HCT116 (cell line): ENCODE measurements at regions not wholly inside any gene's neighbourhood (a gene's known extent, or its start where the extent isn't known, plus 50 kb on each side); places are given as distances from the start of the nearest gene placed in this dataset.

Experiments
- ATAC-seq: fragments of 200-7000 bp; cut with Tn5 transposase; 2 replicates; pipeline ENCODE4 v1.9.1; 2020; ENCODE audit warnings: mild to moderate bottlenecking, moderate library complexity
- BruUV-seq: library from RNA; stranded (reverse); fragments of 400-500 nt; replicated peaks from 2 replicates; lab custom pipeline; 2021; lab: Mats Ljungman, UMichigan
- CTCF ChIA-PET: fragments of 300-600 bp; sonication (Branson Sonifier 250); formaldehyde crosslinking; loops from one replicate; lab custom pipeline; 2021; ENCODE audit warnings: antibody characterized with exemption; lab: Charles Lee
- POLR2A ChIA-PET: fragments of 300-600, 350-600 bp; sonication (Branson Sonifier 250); formaldehyde crosslinking; loops from one replicate; lab custom pipeline; 2021; ENCODE audit warnings: antibody characterized with exemption; lab: Charles Lee
- RAD21 ChIA-PET, 2 experiments: fragments of 300-600 bp; sonication (Branson Sonifier 250); formaldehyde crosslinking; loops; one replicate each; lab custom pipeline; 2023; ENCODE audit warnings: low total read pairs in 2 of 2; ENCODE audit not compliant: uncharacterized antibody in 2 of 2, unreplicated experiment in 2 of 2, low non-redundant PET in 1 of 2; lab: Charles Lee
- DNase-seq: peaks from one replicate; pipeline ENCODE4 v3.0.0-alpha.2; 2010; ENCODE audit warnings: low read depth, low spot score
- H2AFZ ChIP-seq: fragments of 200-600 bp; shearing (Covaris generic), sonication (generic); 2 replicates; pipeline ENCODE4 v1.6.1; 2017; ENCODE audit warnings: low read depth, mixed run types, mixed read lengths, antibody characterized with exemption, low read length; ENCODE audit not compliant: poor library complexity, severe bottlenecking
- H3K27ac ChIP-seq: 2 replicates; pipeline ENCODE4 v1.5.1; 2012; ENCODE audit warnings: low read depth, low read length
- H3K27me3 ChIP-seq: fragments of 200-600 bp; sonication (generic); 2 replicates; pipeline ENCODE4 v1.6.1; 2016; ENCODE audit warnings: mixed run types, low read length, mixed read lengths; ENCODE audit not compliant: insufficient read depth
- H3K36me3 ChIP-seq, 2 experiments: fragments of 200-500 bp in 1 of 2; fragments of 200-600 bp in 1 of 2; sonication (Bioruptor generic) in 1 of 2; sonication (generic) in 1 of 2; 2 replicates each; pipeline versions ENCODE4 v1.5.1 to v1.6.1; 2014 to 2016; ENCODE audit warnings: low read length in 2 of 2, inconsistent platforms in 1 of 2, mixed read lengths in 1 of 2, mixed run types in 1 of 2; ENCODE audit not compliant: insufficient read depth in 2 of 2, control insufficient read depth in 1 of 2
- H3K4me1 ChIP-seq, 2 experiments: fragments of 200-600 bp in 1 of 2; sonication (generic) in 1 of 2; 2 replicates each; pipeline versions ENCODE4 v1.5.1 to v1.6.1; 2012 to 2017; ENCODE audit warnings: low read length in 2 of 2, inconsistent platforms in 1 of 2, mild to moderate bottlenecking in 1 of 2, mixed read lengths in 1 of 2, mixed run types in 1 of 2, moderate library complexity in 1 of 2; ENCODE audit not compliant: insufficient read depth in 2 of 2, control insufficient read depth in 1 of 2
- H3K4me2 ChIP-seq: fragments of 200-600 bp; sonication (generic); 2 replicates; pipeline ENCODE4 v1.6.1; 2017; ENCODE audit warnings: mixed run types, low read length, mixed read lengths
- H3K4me3 ChIP-seq, 2 experiments: fragments of 200-600 bp in 1 of 2; sonication (generic) in 1 of 2; replicated peaks in 1 of 2; 2 replicates each; pipeline ENCODE4 v1.5.1; 2011 to 2016; ENCODE audit warnings: low read length in 2 of 2, control low read depth in 1 of 2, low read depth in 1 of 2, mild to moderate bottlenecking in 1 of 2, mixed read lengths in 1 of 2, mixed run types in 1 of 2
- H3K79me2 ChIP-seq: fragments of 200-600 bp; sonication (generic); 2 replicates; pipeline ENCODE4 v1.6.1; 2017; ENCODE audit warnings: mild to moderate bottlenecking, mixed run types, low read length, moderate library complexity, mixed read lengths; ENCODE audit not compliant: insufficient read depth
- H3K9ac ChIP-seq: fragments of 200-600 bp; sonication (generic); 2 replicates; pipeline ENCODE4 v1.6.1; 2016; ENCODE audit warnings: low read length, mixed read lengths
- H3K9me2 ChIP-seq: fragments of 200-600 bp; sonication (generic), shearing (Covaris generic); 2 replicates; pipeline ENCODE4 v1.6.1; 2017; ENCODE audit warnings: mixed run types, mild to moderate bottlenecking, moderate library complexity; ENCODE audit not compliant: insufficient read depth
- H3K9me3 ChIP-seq, 2 experiments: fragments of 200-500 bp in 1 of 2; fragments of 200-600 bp in 1 of 2; sonication (Bioruptor generic) in 1 of 2; sonication (generic) in 1 of 2; 2 replicates each; pipeline ENCODE4 v1.6.1; 2014 to 2017; ENCODE audit warnings: low read length in 2 of 2, mixed read lengths in 2 of 2, inconsistent platforms in 1 of 2, low read depth in 1 of 2, mild to moderate bottlenecking in 1 of 2, mixed run types in 1 of 2, moderate library complexity in 1 of 2; ENCODE audit not compliant: control insufficient read depth in 1 of 2, insufficient read depth in 1 of 2
- H4K20me1 ChIP-seq: fragments of 200-600 bp; sonication (generic), shearing (Covaris generic); 2 replicates; pipeline ENCODE4 v1.6.1; 2017; ENCODE audit warnings: mixed run types, mild to moderate bottlenecking, moderate library complexity; ENCODE audit not compliant: insufficient read depth
- CEBPB ChIP-seq: IDR thresholded peaks from 2 replicates; pipeline ENCODE4 v1.6.1; 2012; ENCODE audit warnings: low read depth
- EGR1 ChIP-seq: IDR thresholded peaks from 2 replicates; pipeline ENCODE4 v1.6.1; 2012; ENCODE audit warnings: low read depth
- RAD21 ChIP-seq: IDR thresholded peaks from 2 replicates; pipeline ENCODE4 v1.6.1; 2012; ENCODE audit warnings: low read depth, mild to moderate bottlenecking
- TCF7L2 ChIP-seq: IDR thresholded peaks from 2 replicates; pipeline ENCODE4 v1.7.0; 2011; ENCODE audit warnings: borderline replicate concordance, inconsistent platforms; ENCODE audit not compliant: insufficient read depth, insufficient read length; ENCODE audit errors: extremely low read depth
- YY1 ChIP-seq: IDR thresholded peaks from 2 replicates; pipeline ENCODE4 v1.6.1; 2011; ENCODE audit warnings: low read length, low read depth, moderate library complexity, mild to moderate bottlenecking; ENCODE audit not compliant: insufficient replicate concordance; ENCODE audit errors: extremely low read depth
- ZFX ChIP-seq: fragments of 450-650 bp; IDR thresholded peaks from 2 replicates; pipeline ENCODE4 v1.6.1; 2017
- intact Hi-C: fragments of 100-400 bp; cut with micrococcal nuclease; formaldehyde crosslinking; loops from 2 replicates; pipeline ENCODE4 v1.10.0; 2022
- TF ChIP-seq, protein P1 (sequence below): IDR thresholded peaks from 2 replicates; pipeline ENCODE4 v1.6.1; 2012; ENCODE audit warnings: low read depth
- TF ChIP-seq, protein P2 (sequence below): IDR thresholded peaks from 2 replicates; pipeline ENCODE4 v1.6.1; 2012
- TF ChIP-seq, protein P3 (sequence below): IDR thresholded peaks from 2 replicates; pipeline ENCODE4 v1.6.1; 2012
- TF ChIP-seq, protein P4 (sequence below): IDR thresholded peaks from 2 replicates; pipeline ENCODE4 v1.6.1; 2011; ENCODE audit warnings: mild to moderate bottlenecking, low read length, moderate library complexity; ENCODE audit not compliant: insufficient replicate concordance; ENCODE audit errors: extremely low read depth

DNA sequence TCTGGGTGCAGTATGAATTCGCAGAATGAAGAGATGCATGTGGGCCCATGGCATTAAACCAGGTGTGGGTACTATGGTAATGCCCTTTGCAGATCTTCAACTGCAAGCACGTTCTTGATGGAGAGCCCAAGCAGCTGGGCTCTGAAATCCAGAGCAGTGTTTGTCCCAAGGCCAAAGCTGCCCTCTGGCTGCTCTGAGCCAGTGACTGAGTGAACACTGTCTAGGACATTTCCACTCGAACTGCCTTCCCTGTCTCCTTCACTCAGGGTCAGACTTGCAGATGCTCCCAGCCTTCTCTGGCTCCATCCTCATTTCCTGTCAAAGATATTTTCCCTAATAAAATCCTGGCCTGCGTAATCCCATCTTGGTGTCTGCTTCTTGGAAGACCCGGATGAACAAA is 80.2 kb upstream of the GJB6 start:
- no TSS peak for BruUV-seq
- CTCF ChIA-PET, result no interaction called here
- Histone ChIP-seq H3K9ac (no peak overlapping the region), H3K4me1 (no peaks in the 10 kb centered on the region), H3K4me2 (no peak overlapping the region), H3K79me2 (no peaks in the 10 kb centered on the region), H3K9me2 (no peaks in the 10 kb centered on the region), H3K36me3 (no peaks in the 10 kb centered on the region), H4K20me1 (no peaks in the 10 kb centered on the region), H3K27me3 (no peaks in the 10 kb centered on the region), H3K4me3 (no peak overlapping the region), H3K27ac (no peak overlapping the region), H2AFZ (no peak overlapping the region), H3K9me3 (peaks cover 0 to 8% of the 10 kb centered on the region in 2 experiments; a peak in 1 of 4 replicates)
- ATAC-seq (no peak), DNase-seq (no peak)
- RAD21 ChIA-PET, result no interaction called here
- TF ChIP-seq, protein P1, sequence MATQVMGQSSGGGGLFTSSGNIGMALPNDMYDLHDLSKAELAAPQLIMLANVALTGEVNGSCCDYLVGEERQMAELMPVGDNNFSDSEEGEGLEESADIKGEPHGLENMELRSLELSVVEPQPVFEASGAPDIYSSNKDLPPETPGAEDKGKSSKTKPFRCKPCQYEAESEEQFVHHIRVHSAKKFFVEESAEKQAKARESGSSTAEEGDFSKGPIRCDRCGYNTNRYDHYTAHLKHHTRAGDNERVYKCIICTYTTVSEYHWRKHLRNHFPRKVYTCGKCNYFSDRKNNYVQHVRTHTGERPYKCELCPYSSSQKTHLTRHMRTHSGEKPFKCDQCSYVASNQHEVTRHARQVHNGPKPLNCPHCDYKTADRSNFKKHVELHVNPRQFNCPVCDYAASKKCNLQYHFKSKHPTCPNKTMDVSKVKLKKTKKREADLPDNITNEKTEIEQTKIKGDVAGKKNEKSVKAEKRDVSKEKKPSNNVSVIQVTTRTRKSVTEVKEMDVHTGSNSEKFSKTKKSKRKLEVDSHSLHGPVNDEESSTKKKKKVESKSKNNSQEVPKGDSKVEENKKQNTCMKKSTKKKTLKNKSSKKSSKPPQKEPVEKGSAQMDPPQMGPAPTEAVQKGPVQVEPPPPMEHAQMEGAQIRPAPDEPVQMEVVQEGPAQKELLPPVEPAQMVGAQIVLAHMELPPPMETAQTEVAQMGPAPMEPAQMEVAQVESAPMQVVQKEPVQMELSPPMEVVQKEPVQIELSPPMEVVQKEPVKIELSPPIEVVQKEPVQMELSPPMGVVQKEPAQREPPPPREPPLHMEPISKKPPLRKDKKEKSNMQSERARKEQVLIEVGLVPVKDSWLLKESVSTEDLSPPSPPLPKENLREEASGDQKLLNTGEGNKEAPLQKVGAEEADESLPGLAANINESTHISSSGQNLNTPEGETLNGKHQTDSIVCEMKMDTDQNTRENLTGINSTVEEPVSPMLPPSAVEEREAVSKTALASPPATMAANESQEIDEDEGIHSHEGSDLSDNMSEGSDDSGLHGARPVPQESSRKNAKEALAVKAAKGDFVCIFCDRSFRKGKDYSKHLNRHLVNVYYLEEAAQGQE, result no peak
- TF ChIP-seq TCF7L2 (no peak), ZFX (no peak), YY1 (no peak), RAD21 (no peak), CEBPB (no peak), EGR1 (no peak)
- TF ChIP-seq, protein P2, sequence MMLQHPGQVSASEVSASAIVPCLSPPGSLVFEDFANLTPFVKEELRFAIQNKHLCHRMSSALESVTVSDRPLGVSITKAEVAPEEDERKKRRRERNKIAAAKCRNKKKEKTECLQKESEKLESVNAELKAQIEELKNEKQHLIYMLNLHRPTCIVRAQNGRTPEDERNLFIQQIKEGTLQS, result no peak
- TF ChIP-seq, protein P3, sequence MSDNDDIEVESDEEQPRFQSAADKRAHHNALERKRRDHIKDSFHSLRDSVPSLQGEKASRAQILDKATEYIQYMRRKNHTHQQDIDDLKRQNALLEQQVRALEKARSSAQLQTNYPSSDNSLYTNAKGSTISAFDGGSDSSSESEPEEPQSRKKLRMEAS, result no peak
- TF ChIP-seq, protein P4, sequence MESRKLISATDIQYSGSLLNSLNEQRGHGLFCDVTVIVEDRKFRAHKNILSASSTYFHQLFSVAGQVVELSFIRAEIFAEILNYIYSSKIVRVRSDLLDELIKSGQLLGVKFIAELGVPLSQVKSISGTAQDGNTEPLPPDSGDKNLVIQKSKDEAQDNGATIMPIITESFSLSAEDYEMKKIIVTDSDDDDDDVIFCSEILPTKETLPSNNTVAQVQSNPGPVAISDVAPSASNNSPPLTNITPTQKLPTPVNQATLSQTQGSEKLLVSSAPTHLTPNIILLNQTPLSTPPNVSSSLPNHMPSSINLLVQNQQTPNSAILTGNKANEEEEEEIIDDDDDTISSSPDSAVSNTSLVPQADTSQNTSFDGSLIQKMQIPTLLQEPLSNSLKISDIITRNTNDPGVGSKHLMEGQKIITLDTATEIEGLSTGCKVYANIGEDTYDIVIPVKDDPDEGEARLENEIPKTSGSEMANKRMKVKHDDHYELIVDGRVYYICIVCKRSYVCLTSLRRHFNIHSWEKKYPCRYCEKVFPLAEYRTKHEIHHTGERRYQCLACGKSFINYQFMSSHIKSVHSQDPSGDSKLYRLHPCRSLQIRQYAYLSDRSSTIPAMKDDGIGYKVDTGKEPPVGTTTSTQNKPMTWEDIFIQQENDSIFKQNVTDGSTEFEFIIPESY, result no peak
- intact Hi-C loops, result no loop called here
- POLR2A ChIA-PET, result no interaction called here
